Sigmoid colon (tissue), 6 donors: ENCODE measurements at regions not wholly inside any gene's neighbourhood (a gene's known extent, or its start where the extent isn't known, plus 50 kb on each side); places are given as distances from the start of the nearest gene placed in this dataset.

Source experiments
- DNase-seq: peaks from one replicate; pipeline ENCODE4 v3.0.0-alpha.2; 2019
- H3K27ac ChIP-seq, 4 donors: fragments of 200-600 bp; sonication (generic); one replicate each; pipeline ENCODE4 v1.5.1; 2016 to 2019; ENCODE audit warnings: mild to moderate bottlenecking in 1 of 4
- H3K27me3 ChIP-seq, 3 donors: fragments of 200-600 bp; sonication (generic); one replicate each; pipeline ENCODE4 v1.5.1; 2019; ENCODE audit warnings: mild to moderate bottlenecking in 1 of 3
- H3K36me3 ChIP-seq, 4 donors: fragments of 200-600 bp; sonication (generic); one replicate each; pipeline ENCODE4 v1.5.1; 2016 to 2019
- H3K4me1 ChIP-seq, 4 donors: fragments of 200-600 bp; sonication (generic); one replicate each; pipeline ENCODE4 v1.5.1; 2017 to 2019
- H3K4me3 ChIP-seq, 4 donors: fragments of 200-600 bp; sonication (generic); one replicate each; pipeline ENCODE4 v1.5.1; 2017 to 2019; ENCODE audit warnings: mild to moderate bottlenecking in 2 of 4, moderate library complexity in 1 of 4
- H3K9me3 ChIP-seq, 4 donors: fragments of 200-600 bp in 3 of 4; sonication (generic) in 3 of 4; one replicate each; pipeline versions ENCODE4 v1.5.1 to v1.6.1; 2013 to 2019
- EP300 ChIP-seq, 4 donors: sonication (generic); formaldehyde crosslinking; IDR thresholded peaks; one replicate each; pipeline ENCODE4 v1.6.1; 2017; ENCODE audit warnings: antibody characterized with exemption in 4 of 4
- POLR2A ChIP-seq, 2 donors: fragments of 450-650 bp; IDR thresholded peaks; one replicate each; pipeline ENCODE4 v1.6.1; 2016; ENCODE audit warnings: antibody characterized with exemption in 2 of 2, mild to moderate bottlenecking in 2 of 2, moderate library complexity in 2 of 2
- POLR2AphosphoS5 ChIP-seq, 4 donors: sonication (generic); formaldehyde crosslinking; IDR thresholded peaks; one replicate each; pipeline ENCODE4 v1.6.1; 2017; ENCODE audit warnings: antibody characterized with exemption in 4 of 4
- WGBS, 2 donors: extraction: QIAGEN DNeasy Blood & Tissue Kit; methylation state at CpG; one replicate each; pipeline ENCODE4 v1.1.7; 2013; 5-methylcytosine and 5-hydroxymethylcytosine counted together
- intact Hi-C: fragments of 100-400 bp; cut with DNase I; formaldehyde crosslinking; loops from one replicate; pipeline ENCODE4 v1.15.1; 2023
- TF ChIP-seq, protein P1 (sequence below), 4 experiments: fragments of 450-650 bp in 3 of 4; fragments of 200-600 bp in 1 of 4; IDR thresholded peaks; one replicate each; pipeline ENCODE4 v1.5.1; 2016 to 2019; ENCODE audit warnings: antibody characterized with exemption in 4 of 4, mild to moderate bottlenecking in 3 of 4, moderate library complexity in 2 of 4
- donor health status: healthy with polysubstance abuse.
- donor health status: healthy.

- no peak for DNase-seq
- Histone ChIP-seq H3K27ac (no peak overlapping the region), H3K36me3 (no peaks in the 10 kb centered on the region), H3K9me3 (no peaks in the 10 kb centered on the region), H3K4me1 (no peaks in the 10 kb centered on the region), H3K4me3 (no peak overlapping the region), H3K27me3 (no peaks in the 10 kb centered on the region)
- intact Hi-C loops = no loop called here
- TF ChIP-seq POLR2A (IDR thresholded peaks at IDR 0.05) (no peak), POLR2AphosphoS5 (IDR thresholded peaks at IDR 0.05) (no peak), EP300 (IDR thresholded peaks at IDR 0.05) (no peak)
- TF ChIP-seq, protein P1, sequence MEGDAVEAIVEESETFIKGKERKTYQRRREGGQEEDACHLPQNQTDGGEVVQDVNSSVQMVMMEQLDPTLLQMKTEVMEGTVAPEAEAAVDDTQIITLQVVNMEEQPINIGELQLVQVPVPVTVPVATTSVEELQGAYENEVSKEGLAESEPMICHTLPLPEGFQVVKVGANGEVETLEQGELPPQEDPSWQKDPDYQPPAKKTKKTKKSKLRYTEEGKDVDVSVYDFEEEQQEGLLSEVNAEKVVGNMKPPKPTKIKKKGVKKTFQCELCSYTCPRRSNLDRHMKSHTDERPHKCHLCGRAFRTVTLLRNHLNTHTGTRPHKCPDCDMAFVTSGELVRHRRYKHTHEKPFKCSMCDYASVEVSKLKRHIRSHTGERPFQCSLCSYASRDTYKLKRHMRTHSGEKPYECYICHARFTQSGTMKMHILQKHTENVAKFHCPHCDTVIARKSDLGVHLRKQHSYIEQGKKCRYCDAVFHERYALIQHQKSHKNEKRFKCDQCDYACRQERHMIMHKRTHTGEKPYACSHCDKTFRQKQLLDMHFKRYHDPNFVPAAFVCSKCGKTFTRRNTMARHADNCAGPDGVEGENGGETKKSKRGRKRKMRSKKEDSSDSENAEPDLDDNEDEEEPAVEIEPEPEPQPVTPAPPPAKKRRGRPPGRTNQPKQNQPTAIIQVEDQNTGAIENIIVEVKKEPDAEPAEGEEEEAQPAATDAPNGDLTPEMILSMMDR (IDR thresholded peaks at IDR 0.05) = no peak
- 77 to 82% methylated on average over 3 of the region's 3 CpGs for WGBS, 2 donors
Observed at GRCh38 chr13:112003941-112004340, 63.0 kb upstream of the SOX1 start.

DNA sequence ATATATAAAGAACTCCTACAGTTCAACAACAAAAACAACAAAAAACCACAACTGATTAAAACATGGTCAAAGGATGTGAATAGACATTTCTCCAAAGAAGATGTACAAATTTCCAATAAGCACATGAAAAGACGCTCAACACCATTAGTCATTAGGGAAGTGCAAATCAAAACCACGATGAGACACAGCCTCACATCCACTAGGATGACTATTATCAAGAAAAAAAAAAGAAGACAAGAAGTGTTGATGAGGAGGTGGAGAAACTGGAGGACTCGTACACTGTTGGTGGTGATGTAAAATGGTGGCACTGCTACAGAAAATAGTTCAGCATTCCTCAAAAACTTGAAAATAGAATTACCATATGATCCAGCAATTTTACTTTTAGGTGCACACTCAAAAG, 61.0 kb upstream of the SOX1 start:
- 81 to 86% methylated on average over 3 of the region's 3 CpGs for whole genome bisulfite sequencing, 2 donors
- intact Hi-C loops = no loop called here
- TF ChIP-seq, protein P1 (IDR thresholded peaks at IDR 0.05) = no peak
- TF ChIP-seq EP300 (IDR thresholded peaks at IDR 0.05) = no peak
- no peak for TF ChIP-seq POLR2A (IDR thresholded peaks at IDR 0.05)
- no peak for TF ChIP-seq POLR2AphosphoS5 (IDR thresholded peaks at IDR 0.05)
- Histone ChIP-seq H3K9me3 (no peaks in the 10 kb centered on the region), H3K4me1 (no peaks in the 10 kb centered on the region), H3K27ac (no peak overlapping the region), H3K4me3 (no peak overlapping the region), H3K36me3 (no peaks in the 10 kb centered on the region), H3K27me3 (no peaks in the 10 kb centered on the region)
- no peak for DNase-seq

- Histone ChIP-seq H3K9me3 (no peaks in the 10 kb centered on the region), H3K4me1 (no peaks in the 10 kb centered on the region), H3K27ac (no peak overlapping the region), H3K36me3 (no peaks in the 10 kb centered on the region), H3K27me3 (no peaks in the 10 kb centered on the region), H3K4me3 (no peak overlapping the region)
- DNase-seq = no peak
- intact Hi-C loops = no loop called here
- TF ChIP-seq POLR2AphosphoS5 (IDR thresholded peaks at IDR 0.05) = no peak
- TF ChIP-seq POLR2A (IDR thresholded peaks at IDR 0.05) = no peak
- TF ChIP-seq EP300 (IDR thresholded peaks at IDR 0.05) = no peak
- TF ChIP-seq, protein P1 (IDR thresholded peaks at IDR 0.05) = no peak
- 83 to 89% methylated on average over 9 of the region's 9 CpGs for WGBS, 2 donors
Observed at GRCh38 chr13:112007191-112007590, 59.8 kb upstream of the SOX1 start.

DNA sequence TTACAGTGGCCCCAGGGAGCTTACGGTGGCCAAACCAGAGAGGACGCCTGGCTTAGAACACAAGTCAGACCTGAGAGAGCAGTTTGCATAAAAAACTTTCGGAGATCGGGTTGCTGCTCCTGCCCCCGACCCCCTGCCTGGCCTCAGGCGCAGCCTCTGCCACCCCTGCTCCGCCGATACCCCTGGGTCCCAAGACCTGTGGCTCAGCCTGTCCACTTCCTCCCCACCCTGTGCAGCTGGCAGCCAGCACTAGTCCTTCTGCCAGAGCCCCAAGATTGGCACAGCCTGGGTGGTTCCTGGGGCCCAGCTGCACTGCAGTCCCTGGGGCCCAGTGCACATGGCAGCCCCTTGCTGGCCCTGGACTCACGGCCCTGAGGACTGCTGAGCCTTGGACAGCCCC, 56.2 kb upstream of the SOX1 start:
- Histone ChIP-seq H3K4me3 (no peak overlapping the region), H3K36me3 (no peaks in the 10 kb centered on the region), H3K27ac (no peak overlapping the region), H3K4me1 (no peaks in the 10 kb centered on the region), H3K9me3 (no peaks in the 10 kb centered on the region), H3K27me3 (no peaks in the 10 kb centered on the region)
- TF ChIP-seq POLR2AphosphoS5 (IDR thresholded peaks at IDR 0.05) = no peak
- TF ChIP-seq, protein P1 (IDR thresholded peaks at IDR 0.05) = no peak
- no peak for TF ChIP-seq EP300 (IDR thresholded peaks at IDR 0.05)
- TF ChIP-seq POLR2A (IDR thresholded peaks at IDR 0.05) = no peak
- WGBS, 2 donors = 81 to 83% methylated on average over 9 of the region's 9 CpGs
- intact Hi-C loops = no loop called here
- DNase-seq = no peak

DNA sequence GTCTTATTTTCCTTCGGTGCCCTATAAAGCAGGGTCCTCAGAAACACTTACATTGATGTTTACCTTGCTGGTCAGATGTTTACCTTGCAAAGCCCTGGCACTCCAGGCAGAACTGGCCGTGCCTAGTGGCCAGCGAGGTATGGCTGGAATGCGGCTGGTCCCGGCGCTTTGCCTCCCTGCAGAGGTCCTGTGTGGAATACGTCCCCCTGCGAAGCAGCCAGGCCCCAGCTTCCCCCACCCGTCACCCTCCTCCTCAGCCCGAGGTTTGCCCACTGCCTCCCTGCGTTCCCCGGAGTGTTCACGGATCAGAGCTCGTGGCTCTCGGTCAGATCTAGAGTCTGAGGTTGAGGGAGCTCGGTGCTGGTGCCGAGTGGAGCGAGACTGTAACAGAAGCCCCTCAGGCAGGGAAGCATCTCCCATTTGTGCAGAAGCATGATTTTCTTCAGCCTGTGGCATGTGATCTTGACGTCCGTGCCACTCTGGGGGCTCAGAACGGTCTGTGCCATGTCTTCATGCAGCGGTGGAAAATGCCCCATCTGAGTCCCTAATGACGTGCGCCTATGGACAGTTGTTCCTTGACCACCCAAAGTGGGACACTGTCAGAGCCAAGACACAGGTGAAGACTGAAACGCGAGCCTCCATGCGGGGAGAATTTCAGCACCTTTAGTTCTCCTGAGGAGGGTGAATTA, 54.8 kb upstream of the SOX1 start:
- no peak for TF ChIP-seq POLR2AphosphoS5 (IDR thresholded peaks at IDR 0.05)
- no peak for TF ChIP-seq EP300 (IDR thresholded peaks at IDR 0.05)
- no peak for TF ChIP-seq POLR2A (IDR thresholded peaks at IDR 0.05)
- TF ChIP-seq, protein P1 (IDR thresholded peaks at IDR 0.05) = no peak
- Histone ChIP-seq H3K4me1 (no peaks in the 10 kb centered on the region), H3K36me3 (no peaks in the 10 kb centered on the region), H3K4me3 (no peak overlapping the region), H3K27ac (no peak overlapping the region), H3K9me3 (no peaks in the 10 kb centered on the region), H3K27me3 (no peaks in the 10 kb centered on the region)
- DNase-seq = no peak
- 60 to 70% methylated on average over 27 of the region's 27 CpGs for WGBS, 2 donors
- intact Hi-C loops = no loop called here
